Effector CD8-positive, alpha-beta T cell (primary cell): ENCODE measurements at regions not wholly inside any gene's neighbourhood (a gene's known extent, or its start where the extent isn't known, plus 50 kb on each side); places are given as distances from the start of the nearest gene placed in this dataset.

Source experiments
- DNase-seq: peaks from one replicate; lab custom pipeline; 2025; lab: John Stamatoyannopoulos, UW

DNA sequence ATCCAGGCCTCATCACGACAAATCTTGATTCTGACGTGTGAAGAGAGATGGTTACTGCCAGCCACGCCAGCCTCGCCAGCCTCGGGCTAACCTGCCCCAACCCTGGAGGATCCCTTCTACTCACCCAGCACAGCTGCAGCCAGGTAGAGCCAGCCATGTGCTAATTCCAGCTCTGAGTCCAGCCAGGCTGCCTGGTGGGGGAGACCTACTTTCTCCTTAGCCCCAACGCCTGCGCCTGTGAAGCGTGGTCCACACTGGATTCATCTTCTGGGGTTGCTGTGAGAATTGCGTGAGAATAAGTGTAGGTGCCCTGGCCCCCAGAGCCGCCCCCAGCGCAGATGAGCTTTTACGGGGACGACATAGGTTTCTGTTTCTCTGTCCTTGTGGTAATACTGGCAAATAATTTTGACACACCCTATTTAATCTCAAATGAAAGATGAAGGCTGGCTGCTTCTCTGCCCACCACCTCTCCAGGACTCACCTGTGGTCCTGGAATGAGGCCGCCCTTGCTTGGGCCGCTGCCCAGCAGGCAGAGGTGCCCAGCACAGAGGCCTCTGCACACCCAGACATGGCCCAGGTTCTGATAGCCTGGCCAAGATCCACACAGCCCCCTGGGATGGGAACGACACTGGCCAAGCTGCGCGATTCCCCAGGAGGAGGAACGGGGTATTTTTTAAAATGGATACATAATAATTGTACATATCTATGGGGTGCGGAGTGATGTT lies 528.4 kb downstream of the TBC1D22A start:
- no peak for DNase-seq

DNA sequence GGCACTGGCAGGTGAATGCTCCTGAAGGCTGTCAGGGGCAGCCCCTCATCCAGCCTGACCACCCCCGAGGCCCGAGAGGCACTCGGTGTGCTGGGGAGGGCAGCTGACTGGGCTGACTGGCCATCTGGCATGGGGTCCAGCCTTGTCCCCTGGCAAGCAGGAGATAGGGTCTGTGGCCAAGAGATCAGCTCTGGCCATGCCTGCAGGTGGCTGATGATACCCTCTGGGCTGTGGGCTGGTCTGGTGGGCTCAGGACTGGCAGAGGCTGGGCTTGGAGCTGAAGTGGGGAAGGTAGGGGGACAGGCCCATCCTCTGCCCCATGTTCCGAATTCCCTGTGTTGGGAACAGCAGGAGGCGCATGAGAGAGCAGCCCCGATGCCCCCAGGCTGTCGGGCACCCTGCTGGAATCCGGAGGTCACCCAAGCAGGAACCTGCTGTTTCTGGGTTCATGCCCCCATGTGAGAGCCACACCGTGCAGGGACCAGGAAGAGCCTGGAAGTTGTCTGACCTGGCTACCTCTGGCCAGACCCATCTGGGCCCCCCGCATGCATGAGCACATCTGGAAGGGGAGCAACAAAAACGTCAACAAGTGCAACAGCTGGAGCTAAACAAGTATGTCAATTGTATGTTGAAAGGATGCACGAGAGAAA lies 527.0 kb downstream of the TBC1D22A start:
- DNase-seq, result no peak

DNA sequence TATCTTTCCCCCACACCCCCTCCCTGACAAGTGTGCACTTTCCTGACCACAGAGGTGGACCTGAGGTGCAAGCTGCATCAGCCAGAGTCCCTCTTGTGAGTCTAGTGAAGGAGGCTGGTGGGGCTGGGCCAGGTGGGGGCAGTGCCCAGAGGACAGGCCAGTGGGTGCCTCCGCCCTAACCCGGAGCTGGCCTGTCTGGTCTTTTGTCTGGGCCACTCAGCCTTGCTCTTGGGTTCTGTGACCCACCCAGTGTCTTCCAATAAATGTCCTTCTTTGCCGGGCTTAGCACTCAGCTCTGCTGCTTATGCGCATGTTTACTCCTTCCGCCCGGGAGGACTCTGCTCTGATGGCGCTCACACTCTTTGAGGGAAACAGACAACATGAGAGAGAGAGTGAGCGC lies 526.2 kb downstream of the TBC1D22A start:
- DNase-seq, result no peak

DNA sequence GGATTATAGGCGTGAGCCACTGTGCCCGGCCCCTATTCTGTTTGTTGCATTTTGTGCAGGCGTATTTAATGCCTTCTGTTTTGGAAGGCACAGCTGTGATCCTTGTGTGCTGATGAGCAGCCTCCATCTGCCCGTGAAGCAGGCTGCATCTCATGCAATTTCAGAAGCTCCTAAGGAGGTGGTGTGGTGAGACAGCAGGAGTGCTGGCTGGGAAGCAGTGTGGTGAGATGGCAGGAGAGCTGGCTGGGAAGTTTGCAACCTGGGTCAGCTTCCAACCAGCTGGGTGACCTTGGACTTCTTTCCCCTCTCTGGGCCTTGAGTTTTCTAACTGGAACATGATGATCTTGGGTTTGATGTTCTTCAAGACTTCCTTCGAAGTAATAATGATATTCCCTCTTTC lies 525.1 kb downstream of the TBC1D22A start:
- no peak for DNase-seq

DNA sequence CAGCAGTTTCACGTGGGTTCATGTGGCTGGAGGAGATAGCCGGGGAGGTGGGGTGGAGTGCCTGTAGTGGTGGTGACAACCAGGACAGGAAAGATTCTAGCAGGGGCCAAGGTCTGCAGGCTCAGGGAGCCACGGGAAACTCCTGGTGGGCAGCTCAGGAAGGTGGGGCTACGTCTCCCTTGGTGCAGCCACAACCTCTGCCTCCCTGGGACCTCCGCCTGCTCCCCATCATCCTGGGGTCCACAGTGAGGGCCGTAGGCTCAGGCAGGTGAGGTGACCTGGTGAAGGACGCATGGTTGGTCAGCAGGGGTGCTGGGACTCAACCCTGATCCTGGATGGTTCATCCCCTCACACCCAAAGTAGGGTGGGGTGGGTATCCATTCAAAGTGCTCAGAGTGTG lies 524.1 kb downstream of the TBC1D22A start:
- DNase-seq, result no peak

DNA sequence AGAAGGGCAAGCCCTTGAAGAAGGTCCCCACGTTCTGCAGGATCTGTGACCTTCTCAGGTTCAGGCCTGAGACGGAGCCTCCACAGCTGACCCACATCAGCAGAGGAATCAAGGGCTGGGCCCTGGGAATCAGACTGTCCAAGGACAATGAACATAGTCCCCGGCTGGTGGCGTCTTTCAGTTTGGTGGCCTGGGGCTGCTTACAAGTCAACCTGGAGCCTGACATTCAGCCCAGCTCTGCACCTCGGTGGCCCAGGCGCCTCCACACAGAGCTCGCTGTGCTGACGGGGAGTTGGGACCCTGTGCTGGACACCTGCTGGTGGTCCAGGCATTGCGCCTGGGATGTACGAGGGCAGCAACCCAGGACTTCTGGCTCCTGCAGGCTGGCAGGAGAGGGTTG lies 523.5 kb downstream of the TBC1D22A start:
- no peak for DNase-seq

DNA sequence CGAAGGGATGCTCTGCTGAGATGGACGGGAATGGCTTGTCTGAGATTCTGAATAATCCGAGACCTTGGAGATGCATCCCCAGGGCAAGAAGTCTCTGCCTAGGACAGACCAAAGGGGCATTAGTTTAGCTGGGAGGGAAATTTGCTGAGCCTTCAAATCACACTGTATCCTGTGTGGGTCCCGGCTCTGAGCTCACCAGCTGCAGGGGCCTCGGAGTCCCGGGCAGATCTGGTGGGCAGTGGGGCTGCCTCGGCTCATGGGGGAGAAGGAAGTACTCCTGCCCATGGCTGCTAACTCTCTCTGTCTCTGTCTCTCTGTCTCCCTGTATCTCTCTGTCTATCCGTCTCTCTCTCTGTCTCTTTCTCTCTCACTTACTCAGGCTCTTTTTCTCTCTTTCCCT lies 522.4 kb downstream of the TBC1D22A start:
- DNase-seq, result no peak

DNA sequence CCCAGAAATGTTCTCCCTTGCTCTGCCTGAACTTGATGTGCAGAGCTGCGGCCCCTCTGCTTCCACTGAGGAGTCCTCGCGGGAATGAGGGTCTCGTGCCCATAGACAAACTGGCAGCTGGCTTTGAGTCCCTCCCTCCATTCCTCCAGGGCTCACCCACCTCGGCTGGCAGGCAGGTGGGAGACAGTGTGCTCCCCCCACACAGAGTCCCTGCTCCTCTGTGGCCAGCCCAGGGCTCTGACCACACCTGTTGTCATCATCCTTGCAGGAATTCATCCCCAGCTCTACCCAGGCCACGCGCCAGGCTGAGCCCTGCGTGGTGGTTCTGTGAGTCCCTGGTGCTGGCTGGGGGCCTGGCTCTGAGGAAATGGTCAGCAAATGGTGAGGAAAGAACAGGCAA lies 521.9 kb downstream of the TBC1D22A start:
- DNase-seq, result no peak

DNA sequence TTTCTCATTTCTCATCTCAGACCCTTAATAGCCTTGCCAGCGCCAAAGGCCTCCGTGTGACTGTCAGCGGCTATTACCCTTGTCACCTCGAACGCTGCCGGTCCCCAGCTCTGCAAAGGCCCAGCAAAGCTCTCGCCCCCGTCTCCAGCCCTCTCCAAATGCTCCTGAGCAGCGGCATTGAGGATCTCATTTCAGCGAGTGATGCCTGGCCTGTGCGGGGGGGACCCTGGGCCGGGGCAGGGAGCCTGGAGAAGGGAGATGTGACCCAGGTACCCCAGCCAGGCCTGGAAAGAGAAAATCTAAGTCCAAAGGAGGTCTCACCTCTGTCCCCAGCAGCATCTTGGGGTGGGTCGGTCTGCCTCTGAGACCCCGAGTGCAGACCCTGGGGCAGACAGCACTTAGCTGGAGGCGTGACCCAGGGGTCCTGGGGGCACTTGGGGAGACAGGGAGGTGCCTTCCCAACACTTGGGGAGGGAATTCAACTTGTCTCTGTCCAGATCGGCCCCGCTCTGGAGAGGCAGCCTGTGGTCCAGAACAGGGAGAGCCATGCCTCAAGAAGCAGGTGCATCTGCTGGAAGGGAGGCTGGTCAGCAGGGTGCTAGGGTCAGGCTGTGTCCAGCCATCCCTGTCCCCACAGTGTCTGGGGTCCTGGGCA lies 521.3 kb downstream of the TBC1D22A start:
- DNase-seq, result no peak

DNA sequence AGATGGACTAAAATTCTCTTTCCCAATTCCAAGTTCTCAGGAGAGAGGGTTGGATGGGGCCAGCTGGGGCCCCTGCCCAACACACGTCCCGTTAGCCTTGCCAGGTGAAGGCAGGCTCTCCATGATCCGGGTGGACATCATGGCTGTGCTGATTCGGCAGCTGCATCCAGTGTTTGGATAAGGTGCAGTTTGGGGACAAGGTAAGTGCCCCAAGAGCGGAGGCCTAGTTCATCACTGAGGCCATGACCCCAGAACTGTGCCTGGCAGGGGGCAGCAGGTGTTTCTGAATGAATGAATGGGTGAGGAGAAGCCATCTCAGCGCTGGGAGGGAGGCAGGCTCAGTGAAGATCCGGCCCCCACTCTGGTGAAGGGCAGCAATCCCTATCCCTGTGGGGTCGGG lies 520.4 kb downstream of the TBC1D22A start:
- DNase-seq, result no peak

DNA sequence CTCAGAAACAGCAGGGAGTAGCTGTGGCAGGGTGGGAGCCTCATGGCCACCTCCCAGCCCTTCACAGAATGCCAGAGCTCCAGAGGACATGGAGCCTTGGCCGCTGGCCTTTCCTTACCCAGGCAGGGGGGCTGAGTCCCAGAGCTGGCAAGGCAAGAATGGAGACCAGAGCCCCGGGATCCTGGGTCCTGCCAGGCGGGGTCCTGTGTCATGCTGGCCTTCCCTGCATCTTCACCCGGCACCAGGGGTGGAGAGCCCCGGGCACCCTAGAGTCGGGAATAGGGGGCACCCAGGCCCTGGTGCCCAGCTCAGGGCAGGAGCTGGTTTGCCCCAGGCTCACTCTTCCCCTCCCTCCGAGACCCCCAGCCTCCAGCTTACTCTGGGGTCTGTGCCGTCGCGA lies 519.9 kb downstream of the TBC1D22A start:
- no peak for DNase-seq

DNA sequence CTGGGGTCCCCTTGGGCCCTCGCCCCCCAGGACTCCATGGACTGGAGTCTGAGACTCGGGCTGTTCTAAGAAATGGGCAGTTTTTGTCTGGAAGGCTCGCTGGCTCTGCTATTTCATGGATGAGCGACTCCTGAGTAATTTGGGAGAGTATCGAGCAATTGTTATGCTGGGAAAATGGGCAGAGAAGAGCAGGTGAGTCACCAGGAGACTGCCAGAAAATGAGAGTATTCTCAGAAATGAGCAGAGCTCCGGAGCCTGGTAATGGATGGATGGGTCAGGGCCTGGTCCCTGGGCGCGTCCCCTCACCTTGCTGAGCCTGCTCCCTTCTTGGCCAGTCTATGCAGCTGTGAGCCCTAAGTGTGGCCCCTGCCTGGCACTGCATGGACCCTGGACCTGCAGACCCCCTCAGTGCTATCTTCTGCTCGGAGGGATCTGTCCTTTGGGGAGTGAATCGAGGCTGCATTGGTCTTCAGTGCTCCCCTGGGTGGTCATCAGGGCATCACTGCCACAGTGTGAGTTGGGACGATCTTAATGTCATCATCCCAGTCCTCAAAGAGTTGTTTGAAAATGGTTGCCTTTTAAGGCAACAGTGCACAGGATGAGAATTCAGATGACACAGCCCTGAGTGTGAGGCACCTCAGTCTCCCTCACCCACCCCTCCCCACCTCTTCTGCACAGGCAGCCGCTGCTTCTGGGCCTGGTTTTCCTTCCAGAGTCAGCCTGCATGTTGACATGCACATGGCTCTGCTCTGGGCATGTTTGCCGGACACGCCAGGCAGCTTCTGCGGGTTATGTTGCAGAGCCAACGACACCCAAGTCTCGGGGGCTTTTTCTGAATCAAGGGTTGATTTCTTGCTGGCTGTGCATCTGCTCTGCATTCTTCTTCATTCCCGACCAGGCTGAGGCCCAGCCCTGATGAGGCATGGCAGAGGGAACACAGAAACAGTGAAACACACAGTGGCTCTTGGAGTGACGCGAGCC lies 519.0 kb downstream of the TBC1D22A start:
- no peak for DNase-seq

DNA sequence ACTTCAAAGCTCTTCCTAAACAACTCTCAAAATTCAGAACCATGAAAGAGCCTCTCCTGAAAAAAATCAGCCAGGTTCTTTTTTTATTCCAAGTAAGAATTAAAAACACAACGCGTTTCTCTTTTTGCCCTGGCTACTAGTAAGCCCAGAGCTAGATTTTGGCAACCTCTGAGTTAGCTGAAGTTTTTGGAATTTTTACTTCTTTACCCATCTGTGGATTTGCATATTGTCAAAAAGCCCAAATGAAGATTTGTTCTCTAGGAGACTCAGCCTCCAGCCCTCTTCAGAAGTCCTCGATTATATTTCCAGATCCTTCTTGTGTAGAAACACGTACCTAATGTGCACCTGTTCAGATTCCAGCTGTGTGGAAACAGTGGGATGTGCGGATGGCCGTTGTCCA lies 517.9 kb downstream of the TBC1D22A start:
- no peak for DNase-seq

DNA sequence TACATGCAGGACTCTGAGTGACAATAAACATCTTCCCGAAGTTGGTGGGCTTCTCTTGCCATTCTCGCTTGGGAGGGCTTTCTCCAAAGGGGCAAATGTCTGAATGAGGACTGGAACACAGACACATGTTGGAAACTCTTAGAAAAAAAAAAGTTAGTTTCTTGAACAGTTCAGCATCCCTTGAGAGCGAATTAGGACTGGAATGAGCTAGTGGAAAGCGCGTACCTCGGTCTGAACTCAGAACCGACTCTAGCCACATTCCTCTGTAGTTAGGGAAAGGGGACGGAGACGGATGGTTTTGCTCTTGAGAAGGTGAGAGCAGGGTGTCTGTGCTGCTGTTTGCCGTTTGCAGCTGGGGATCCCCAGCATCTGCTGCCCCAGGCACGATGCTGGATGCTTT lies 517.3 kb downstream of the TBC1D22A start:
- no peak for DNase-seq

DNA sequence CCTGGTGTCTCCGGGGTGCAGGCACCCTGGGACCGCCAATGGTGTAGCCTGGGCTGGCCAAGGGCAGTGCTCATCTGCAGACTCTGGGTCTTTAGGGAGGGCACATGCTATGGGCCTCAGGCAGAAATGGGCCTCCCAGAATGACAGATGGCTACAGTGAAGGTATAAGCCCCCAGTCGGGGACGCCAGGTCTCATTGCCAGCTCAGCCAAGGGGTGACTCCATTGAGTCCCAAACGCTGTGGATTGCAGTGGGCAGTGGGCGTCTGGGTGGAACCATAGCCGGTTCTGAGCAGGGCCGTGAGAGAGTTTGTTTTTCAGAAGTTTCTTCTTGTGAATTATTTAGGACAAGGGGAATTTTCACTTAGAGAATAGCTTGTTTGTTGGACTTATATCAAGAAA lies 516.9 kb downstream of the TBC1D22A start:
- no peak for DNase-seq

DNA sequence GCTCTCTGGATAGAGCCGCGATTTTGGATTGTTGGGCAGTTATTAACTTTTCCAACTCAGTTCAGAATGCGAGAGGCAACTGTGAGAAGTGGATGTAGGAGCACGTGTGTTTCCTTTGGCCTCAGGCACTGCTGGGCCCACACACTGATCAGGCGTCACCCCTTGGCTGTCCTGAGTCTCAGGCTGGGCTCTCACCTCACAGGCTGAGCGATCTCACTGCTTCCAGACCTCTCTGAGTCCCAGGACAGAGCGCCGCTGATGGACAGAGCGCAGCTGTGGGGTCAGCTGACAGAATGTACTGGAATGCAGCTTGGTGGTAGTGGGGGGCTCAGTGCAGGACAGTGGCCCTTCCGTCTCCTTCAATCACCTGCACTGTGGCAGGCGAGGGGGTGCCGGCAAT lies 516.2 kb downstream of the TBC1D22A start:
- no peak for DNase-seq

DNA sequence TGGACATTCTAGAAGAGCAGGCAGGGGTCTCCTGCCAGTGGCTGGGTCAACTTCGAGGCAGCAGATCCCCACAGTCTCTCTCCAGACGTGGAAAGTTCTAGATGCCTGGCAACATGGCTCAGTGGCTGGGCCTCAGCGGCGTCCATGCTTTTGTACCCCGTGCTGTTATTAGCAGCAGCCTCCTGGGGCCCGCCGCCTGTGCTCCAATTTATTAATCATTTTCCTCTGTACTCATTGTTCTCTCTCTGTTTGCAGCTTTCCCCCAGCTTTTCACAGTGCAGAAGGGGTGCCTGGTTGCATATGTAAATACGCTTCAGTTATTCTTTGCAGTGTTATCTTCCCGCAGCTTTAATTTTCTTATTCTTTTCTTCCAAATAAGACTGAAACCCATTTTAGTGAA lies 515.1 kb downstream of the TBC1D22A start:
- no peak for DNase-seq

DNA sequence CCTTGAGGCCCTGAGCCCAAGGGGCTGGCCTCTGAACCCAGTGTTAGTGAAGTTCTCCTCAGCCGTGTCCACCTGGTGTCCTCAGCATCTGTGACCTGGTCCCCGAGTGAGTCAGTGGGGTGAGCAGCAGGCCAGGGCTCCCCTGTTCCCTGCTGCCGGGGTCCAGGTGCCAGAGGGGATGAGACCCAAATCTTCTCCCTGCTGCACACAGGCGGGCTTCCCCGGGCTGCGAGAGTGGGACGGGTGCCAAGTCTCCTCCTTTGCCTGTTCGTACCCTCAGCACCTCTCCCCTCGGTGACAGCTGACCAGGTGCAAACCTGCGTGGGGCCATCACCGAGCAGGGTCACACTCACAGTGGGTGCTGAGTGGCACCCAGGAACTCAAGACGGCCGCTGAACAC lies 514.5 kb downstream of the TBC1D22A start:
- DNase-seq, result no peak

DNA sequence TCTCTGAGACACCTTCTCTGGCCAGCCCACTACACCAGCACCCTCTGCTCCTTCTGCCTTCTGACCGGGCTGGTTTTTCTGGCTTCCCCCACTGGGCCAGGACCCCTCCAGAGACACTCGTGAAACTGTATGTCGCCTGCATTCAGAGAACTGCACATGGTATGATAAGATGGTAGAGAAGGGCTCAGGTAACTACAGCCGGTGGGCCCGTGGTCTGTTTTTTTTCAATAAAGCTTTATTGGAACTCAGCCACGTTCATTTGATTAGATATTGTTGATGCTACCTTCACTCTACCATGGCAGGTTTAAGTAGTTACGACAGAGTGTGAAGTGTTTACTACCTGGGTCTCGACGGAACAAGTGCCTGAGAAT lies 514.0 kb downstream of the TBC1D22A start:
- no peak for DNase-seq

DNA sequence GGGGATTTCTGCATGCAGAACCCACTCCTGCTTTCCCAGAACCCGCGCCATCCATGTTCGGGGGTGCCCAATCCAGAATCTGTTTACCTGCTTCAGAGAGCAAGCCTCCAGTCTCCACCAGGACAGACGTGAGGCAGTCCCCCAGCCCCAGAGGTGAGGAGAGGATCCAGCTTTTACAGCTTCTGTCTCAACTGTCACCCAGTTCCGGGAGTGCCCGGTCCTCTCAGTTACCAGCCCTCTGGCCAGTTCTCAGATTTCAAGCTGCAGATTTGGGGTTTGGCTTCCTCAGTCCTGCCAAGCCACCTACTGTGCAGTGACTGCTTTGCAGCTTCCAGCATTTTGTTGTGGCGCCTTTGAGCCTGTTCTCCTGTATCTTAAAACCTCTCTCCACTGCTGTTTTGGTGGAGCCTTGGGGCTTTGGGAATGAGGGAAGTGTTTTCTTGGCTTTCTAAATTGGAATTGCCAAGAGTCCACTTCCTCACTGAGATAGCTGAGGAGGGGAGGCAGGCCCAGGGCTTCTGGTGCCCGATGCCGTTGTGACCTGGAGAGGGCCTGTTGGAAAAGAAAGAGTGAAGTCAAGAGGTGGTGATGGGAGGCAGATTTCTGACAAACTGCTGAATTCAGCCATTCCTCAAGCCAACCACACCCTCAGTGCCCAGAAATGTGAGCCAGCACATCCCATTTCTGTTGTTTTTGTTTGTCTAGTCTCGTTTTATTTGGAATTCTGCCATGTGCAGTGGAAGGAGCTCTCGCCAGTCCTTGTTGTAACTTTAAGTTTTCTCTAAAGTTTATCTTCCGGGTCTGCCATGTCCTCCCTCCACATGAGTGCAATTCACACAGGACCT lies 513.4 kb downstream of the TBC1D22A start:
- no peak for DNase-seq

DNA sequence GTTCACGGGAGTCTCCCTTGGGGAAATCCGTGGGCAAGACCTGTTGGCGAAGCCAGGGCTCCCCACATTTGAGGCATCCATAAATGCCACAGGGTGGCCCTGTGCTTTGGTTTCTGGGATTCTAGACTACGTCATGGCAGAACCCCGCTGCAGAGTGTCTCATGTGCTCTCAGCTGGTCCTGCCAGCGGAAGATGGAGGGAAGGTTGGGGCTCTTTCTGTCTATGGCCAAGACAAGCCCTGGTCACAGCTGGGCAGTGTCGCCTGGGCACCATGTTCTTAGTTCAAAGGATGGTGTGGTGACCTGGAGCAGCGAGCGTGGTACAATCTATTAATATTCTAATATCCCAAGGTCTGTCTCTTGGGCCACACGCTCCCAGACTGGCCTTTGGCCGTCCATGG lies 511.7 kb downstream of the TBC1D22A start:
- no peak for DNase-seq
